SK-MEL-5 (cell line): ENCODE measurements at regions not wholly inside any gene's neighbourhood (a gene's known extent, or its start where the extent isn't known, plus 50 kb on each side); places are given as distances from the start of the nearest gene placed in this dataset.

Experiments used
- DNase-seq: peaks from one replicate; pipeline ENCODE4 v3.0.0-alpha.2; 2016; ENCODE audit warnings: low read depth, low spot score
- in situ Hi-C: cut with HindIII; loops from 2 replicates; pipeline ENCODE4 v1.10.0; 2016; ENCODE audit warnings: low sequenced_read_pairs, high pct_unique_total_duplicates, low pct_unique_long_range_greater_than_20kb

- in situ Hi-C loops: no loop called here
- DNase-seq: no peak
Measured at GRCh38 chr2:147204102-147204501, 640.7 kb upstream of the ACVR2A start.

DNA sequence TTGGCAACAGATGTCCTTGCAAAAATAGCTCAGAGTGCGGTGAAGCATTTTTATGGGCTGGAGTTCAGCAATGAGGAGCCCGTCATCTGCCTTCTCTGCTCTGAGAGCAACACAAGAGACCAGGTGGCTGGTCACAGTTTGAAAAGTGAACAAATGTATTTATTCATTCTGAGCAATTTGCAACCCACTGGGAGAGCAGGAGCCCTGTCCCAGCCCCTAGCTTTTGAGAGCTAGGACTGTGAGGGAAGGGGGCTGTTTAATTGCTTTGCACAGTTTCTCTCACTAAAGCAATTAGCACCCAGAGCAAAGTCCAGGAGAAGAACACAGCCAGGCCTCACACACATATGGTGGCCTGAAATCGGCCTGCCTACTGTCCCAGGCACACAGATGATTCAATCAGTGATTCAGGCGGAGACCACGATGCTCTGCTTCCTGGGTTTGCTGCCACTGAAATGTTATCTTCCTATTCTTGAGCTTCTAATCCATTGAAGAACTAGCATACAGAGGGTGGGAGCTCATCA is 646.1 kb upstream of the ACVR2A start:
- in situ Hi-C loops: no loop called here
- DNase-seq: no peak

DNA sequence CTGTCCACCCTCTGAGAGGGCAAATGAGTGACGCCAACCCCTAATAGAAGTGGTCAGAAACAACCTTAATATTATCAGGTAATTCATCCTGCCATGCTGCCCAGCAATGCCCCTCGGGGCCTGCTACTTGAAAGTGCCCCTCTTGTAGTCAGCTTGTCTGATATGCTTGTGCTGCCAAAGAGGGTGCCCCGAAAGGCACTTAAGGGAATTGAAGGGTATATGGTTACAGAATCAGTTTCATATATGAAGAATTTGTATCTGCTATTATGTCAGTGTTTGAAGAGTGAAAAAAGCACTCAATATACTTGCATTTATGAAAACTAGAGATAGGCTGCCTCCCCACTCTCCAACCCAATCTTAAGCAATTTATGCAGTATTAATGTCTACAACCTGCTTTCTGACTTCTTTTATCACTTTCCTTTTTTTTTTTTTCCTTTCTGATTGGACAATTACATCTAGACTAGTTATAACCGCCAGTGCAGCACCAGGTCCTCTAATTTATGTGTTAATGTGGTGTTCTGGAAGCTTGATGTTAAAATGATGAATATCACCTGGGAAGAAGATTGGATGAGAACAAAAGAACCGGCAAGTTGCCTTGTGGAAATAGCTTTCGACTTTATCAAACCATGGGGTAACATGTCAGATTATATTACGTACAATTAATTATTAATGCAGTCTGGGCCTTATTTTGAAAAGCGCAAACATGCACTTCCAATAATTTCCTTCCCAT is 646.9 kb upstream of the ACVR2A start:
- in situ Hi-C loops: no loop called here
- DNase-seq: no peak

- no peak for DNase-seq
- in situ Hi-C loops: no loop called here
Measured at GRCh38 chr2:147182260-147182659, 662.6 kb upstream of the ACVR2A start.

- in situ Hi-C loops: no loop called here
- no peak for DNase-seq
Measured at GRCh38 chr2:147181351-147182029, 663.3 kb upstream of the ACVR2A start.

DNA sequence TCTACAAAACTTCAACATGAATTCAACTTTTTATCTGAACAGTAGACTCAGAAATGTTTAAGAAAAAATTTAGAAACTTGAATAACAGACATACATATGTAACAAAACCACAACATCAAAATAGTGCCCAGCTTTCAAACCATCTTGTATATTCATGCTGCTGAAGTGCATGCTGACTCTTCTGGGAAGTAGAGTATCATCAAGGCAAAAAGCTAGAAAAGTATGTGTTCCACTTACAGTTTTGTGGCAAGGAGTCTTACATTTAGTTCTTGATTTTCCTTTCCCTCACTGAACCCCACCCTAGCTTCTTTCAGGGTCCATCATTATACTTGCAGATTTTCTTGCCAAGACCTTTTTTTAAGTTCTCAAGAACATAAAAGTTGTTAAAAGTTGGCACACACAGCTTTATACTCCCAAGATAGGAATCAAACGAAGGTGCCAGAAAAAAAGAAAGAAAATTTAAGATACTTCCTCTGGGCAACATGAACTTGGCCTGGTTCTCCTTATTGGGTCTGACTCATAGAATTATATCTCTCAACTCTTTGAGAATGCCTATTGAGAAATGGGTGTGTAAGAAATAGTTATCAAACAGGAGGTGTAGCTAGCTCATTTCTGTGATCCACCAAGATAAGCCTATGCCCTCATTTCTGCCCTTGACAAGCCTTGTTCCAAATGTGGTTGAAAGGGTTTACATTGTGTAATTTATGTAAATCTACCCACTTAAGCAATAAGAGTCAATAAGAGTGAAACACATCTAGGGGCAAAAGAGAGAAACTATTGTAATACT is 667.6 kb upstream of the ACVR2A start:
- DNase-seq: no peak
- in situ Hi-C loops: no loop called here

DNA sequence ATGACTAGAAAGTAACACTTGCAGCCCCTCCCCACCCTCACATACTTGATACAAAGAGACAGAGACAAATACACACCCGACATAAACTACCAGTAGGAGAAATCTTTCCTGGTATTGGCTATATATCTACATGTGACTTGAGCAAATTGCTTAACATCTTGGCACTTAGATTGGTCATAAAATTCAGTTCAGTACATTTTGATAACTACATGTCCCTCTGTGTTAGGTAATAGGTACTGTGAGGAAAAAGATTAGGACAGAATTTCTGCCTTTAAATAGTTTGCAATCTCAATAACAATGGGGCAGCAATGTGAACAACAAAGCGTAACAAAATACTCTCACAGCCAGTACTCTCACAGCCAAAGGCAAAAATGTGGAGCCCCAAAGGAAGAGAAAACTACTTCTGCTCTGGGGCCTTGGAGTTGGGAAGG is 670.0 kb upstream of the ACVR2A start:
- no peak for DNase-seq
- in situ Hi-C loops: no loop called here

GRCh38 chr2:147173798-147174197 is 671.0 kb upstream of the ACVR2A start:
- no peak for DNase-seq
- in situ Hi-C loops: no loop called here

GRCh38 chr2:147173189-147173581 is 671.6 kb upstream of the ACVR2A start:
- in situ Hi-C loops: no loop called here
- DNase-seq: no peak

- in situ Hi-C loops: no loop called here
- peak; percentile 45 for DNase-seq
Measured at GRCh38 chr2:147172493-147173188, 672.2 kb upstream of the ACVR2A start.

- DNase-seq: no peak
- in situ Hi-C loops: no loop called here
Measured at GRCh38 chr2:147171941-147172340, 672.9 kb upstream of the ACVR2A start.

- no peak for DNase-seq
- in situ Hi-C loops: no loop called here
Measured at GRCh38 chr2:147170932-147171331, 673.9 kb upstream of the ACVR2A start.

DNA sequence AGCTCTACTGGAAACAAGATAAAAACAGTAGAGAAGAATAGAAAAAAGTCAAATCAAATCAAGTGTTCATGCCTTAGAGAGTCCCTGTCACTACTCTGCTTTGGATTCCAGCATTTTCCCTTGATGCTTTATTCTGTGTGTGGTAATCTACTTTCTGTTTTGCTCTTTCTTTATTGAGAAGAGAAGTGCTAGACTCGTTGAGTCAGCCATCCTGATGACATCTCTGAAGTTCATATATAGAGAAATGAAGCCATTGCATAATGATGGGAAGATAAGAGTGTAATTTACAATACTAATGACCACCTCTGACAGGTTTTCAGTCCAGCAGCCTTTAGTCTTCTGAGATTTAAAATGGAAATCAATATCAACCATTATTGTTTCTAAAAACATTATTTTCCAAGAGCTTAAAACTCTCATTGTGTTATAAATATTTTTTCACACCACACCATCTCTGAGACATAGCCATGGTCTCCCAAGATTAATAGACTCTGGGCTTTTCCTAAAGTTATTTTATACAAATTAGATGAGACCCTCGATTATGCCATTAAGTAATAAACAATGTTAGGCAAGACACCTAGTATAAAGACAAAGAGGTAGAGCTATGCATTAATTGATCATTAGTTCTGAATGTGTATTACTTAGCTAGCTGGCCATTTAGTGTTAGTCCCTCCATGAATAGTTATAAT is 679.0 kb upstream of the ACVR2A start:
- no peak for DNase-seq
- in situ Hi-C loops: no loop called here

DNA sequence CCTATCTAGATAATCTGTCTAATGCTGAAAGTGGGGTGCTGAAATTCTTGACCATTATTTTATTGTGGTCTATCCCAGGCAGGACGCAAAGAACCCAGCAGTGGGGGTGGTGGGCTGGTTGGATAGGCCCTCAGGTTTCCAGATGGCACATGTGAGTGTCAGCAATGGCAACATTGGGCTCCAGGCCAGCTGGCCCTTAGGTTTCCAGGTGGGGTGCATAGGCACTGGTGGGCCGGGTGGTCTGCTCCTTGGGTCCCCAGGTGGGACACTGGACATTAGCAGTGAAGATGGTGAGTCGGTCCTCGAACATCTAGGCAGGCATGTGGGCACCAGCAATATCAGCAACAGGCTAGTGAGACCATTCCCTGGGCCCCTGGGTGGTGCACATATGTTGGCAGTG is 680.3 kb upstream of the ACVR2A start:
- in situ Hi-C loops: no loop called here
- no peak for DNase-seq

- in situ Hi-C loops: no loop called here
- no peak for DNase-seq
Measured at GRCh38 chr2:147161746-147162145, 683.1 kb upstream of the ACVR2A start.

- no peak for DNase-seq
- in situ Hi-C loops: no loop called here
Measured at GRCh38 chr2:147156970-147157369, 687.9 kb upstream of the ACVR2A start.

DNA sequence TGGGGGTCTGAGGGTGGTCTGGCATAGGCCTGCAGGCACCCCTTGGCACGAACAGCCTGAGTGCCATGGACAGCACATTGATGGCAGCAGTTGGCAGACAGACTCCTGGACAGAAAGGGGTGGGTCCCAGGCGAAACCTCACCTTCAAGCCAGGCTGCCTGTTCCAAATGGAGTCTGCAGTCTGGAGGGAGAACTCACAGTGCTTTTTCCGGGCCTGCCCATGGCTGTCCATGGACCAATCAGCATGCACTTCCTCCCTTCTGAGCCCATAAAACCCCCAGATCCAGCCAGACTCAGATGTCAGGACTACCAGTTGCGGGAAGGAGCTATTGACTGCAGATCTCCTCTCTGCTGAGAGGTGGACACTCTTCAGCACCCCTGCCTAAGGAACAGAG is 694.6 kb upstream of the ACVR2A start:
- no peak for DNase-seq
- in situ Hi-C loops: no loop called here
